ENCODE measurements at regions not wholly inside any gene's neighbourhood (a gene's known extent, or its start where the extent isn't known, plus 50 kb on each side); places are given as distances from the start of the nearest gene placed in this dataset.

- TF ChIP-seq NANOG (IDR thresholded peaks at IDR 0.05; ENCODE audit: borderline replicate concordance) = no peak
- no peak for TF ChIP-seq CTCF (conservative IDR thresholded peaks at IDR 0.05; ENCODE audit: low read depth in 2 of 2)
Measured at GRCh38 chr18:37667836-37668235, 102.2 kb upstream of the CELF4 start (continued).

- Mint-ChIP-seq H3K36me3 (ENCODE audit: low read depth) (no peaks in the 10 kb centered on the region; the same call in 2 of the 3 replicates), H3K27me3 (ENCODE audit: insufficient read depth, low read depth, poor library complexity) (no peaks in the 10 kb centered on the region), H3K9me3 (no peaks in the 10 kb centered on the region), H3K27ac (no peak overlapping the region), H3K4me1 (peaks cover 26% of the 10 kb centered on the region), H3K4me3 (no peak overlapping the region)
- no peaks in the 10 kb centered on the region for H3K79me2 ChIP-seq (replicated peaks; ENCODE audit: insufficient read depth)
- no peaks in the 10 kb centered on the region for H3K36me3 ChIP-seq (ENCODE audit: insufficient read depth)
- H2AFZ ChIP-seq = no peak overlapping the region
- H3K27me3 ChIP-seq (ENCODE audit: insufficient read depth) = no peaks in the 10 kb centered on the region
- H3K4me3 ChIP-seq = no peak overlapping the region
- H4K20me1 ChIP-seq (replicated peaks; ENCODE audit: insufficient read depth) = no peaks in the 10 kb centered on the region
- H3K4me1 ChIP-seq (ENCODE audit: insufficient read depth) = peaks cover 19% of the 10 kb centered on the region
- ATAC-seq (no peak), DNase-seq (ENCODE audit: low spot score) (no peak)
- peaks cover 9% of the 10 kb centered on the region for H3K9me2 ChIP-seq (ENCODE audit: insufficient read depth)
- H3F3A ChIP-seq (replicated peaks; ENCODE audit: low read depth) = no peaks in the 10 kb centered on the region
- no peak overlapping the region for H3K4me2 ChIP-seq
- H3K27ac ChIP-seq (ENCODE audit: low read depth) = no peak overlapping the region
- TF ChIP-seq REST (IDR thresholded peaks at IDR 0.05; ENCODE audit: unreplicated experiment) = no peak
- TF ChIP-seq ETS1 (IDR thresholded peaks at IDR 0.05) = no peak
- no peak for TF ChIP-seq NANOG (IDR thresholded peaks at IDR 0.05; ENCODE audit: borderline replicate concordance)
- no peak for TF ChIP-seq ZNF114 (CRISPR knock-in tag; IDR thresholded peaks at IDR 0.05)
- TF ChIP-seq POLR2AphosphoS5 (IDR thresholded peaks at IDR 0.05; ENCODE audit: low read depth) = no peak
- no peak for TF ChIP-seq EZH2 (IDR thresholded peaks at IDR 0.05; ENCODE audit: low read depth, unreplicated experiment)
- no peak for TF ChIP-seq ZNF462 (CRISPR knock-in tag; IDR thresholded peaks at IDR 0.05)
- TF ChIP-seq ZNF331 (CRISPR knock-in tag; IDR thresholded peaks at IDR 0.05; ENCODE audit: low read depth) = no peak
- no peak for TF ChIP-seq CTCF (conservative IDR thresholded peaks at IDR 0.05; ENCODE audit: low read depth in 2 of 2)
- no peak for TF ChIP-seq STAT1 (IDR thresholded peaks at IDR 0.05; ENCODE audit: unreplicated experiment)
Measured at GRCh38 chr18:37666991-37667390, 101.4 kb upstream of the CELF4 start.

Data from GM23338 (cell line).